HL-60 (cell line): ENCODE measurements at regions not wholly inside any gene's neighbourhood (a gene's known extent, or its start where the extent isn't known, plus 50 kb on each side); places are given as distances from the start of the nearest gene placed in this dataset.

ENCODE experiments used
- CTCF ChIP-seq: IDR thresholded peaks from one replicate; pipeline ENCODE4 v1.5.1; 2011; ENCODE audit warnings: low read length, control low read depth, inconsistent platforms; ENCODE audit not compliant: insufficient read depth
- GABPA ChIP-seq: IDR thresholded peaks from 2 replicates; pipeline ENCODE4 v1.6.1; 2012; ENCODE audit warnings: low read depth
- POLR2AphosphoS5 ChIP-seq: IDR thresholded peaks from 2 replicates; pipeline ENCODE4 v1.6.1; 2012; ENCODE audit warnings: low read depth
- SPI1 ChIP-seq: IDR thresholded peaks from 2 replicates; pipeline ENCODE4 v1.6.1; 2012; ENCODE audit warnings: low read depth, mild to moderate bottlenecking, borderline replicate concordance
- TF ChIP-seq, protein P1 (sequence below): IDR thresholded peaks from 2 replicates; pipeline ENCODE4 v1.6.1; 2012; ENCODE audit warnings: low read depth; ENCODE audit not compliant: insufficient replicate concordance

DNA sequence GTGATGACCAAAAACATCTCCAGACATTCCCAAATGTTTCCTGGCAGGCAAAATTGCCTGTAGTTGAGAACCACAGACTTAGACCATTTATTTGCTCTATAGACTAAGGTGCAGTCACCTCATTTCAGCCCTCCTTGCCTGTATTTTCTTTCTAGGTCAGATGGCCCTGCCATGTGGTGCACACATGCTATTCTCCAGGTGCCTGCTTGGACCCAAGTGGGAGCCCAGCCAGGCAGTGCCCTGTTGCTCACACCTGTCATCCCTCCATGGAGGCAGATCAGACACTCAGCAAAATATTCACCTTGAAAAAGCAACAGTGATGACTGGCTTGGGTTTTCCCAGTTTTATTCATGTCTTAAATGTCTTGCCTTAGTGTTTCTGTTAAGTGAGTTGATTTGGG lies 311.4 kb downstream of the TFAP2C start:
- no peak for TF ChIP-seq CTCF
- TF ChIP-seq POLR2AphosphoS5, result no peak
- TF ChIP-seq, protein P1, sequence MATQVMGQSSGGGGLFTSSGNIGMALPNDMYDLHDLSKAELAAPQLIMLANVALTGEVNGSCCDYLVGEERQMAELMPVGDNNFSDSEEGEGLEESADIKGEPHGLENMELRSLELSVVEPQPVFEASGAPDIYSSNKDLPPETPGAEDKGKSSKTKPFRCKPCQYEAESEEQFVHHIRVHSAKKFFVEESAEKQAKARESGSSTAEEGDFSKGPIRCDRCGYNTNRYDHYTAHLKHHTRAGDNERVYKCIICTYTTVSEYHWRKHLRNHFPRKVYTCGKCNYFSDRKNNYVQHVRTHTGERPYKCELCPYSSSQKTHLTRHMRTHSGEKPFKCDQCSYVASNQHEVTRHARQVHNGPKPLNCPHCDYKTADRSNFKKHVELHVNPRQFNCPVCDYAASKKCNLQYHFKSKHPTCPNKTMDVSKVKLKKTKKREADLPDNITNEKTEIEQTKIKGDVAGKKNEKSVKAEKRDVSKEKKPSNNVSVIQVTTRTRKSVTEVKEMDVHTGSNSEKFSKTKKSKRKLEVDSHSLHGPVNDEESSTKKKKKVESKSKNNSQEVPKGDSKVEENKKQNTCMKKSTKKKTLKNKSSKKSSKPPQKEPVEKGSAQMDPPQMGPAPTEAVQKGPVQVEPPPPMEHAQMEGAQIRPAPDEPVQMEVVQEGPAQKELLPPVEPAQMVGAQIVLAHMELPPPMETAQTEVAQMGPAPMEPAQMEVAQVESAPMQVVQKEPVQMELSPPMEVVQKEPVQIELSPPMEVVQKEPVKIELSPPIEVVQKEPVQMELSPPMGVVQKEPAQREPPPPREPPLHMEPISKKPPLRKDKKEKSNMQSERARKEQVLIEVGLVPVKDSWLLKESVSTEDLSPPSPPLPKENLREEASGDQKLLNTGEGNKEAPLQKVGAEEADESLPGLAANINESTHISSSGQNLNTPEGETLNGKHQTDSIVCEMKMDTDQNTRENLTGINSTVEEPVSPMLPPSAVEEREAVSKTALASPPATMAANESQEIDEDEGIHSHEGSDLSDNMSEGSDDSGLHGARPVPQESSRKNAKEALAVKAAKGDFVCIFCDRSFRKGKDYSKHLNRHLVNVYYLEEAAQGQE, result no peak
- no peak for TF ChIP-seq GABPA
- TF ChIP-seq SPI1, result no peak
